ENCODE measurements at regions not wholly inside any gene's neighbourhood (a gene's known extent, or its start where the extent isn't known, plus 50 kb on each side); places are given as distances from the start of the nearest gene placed in this dataset.

- peaks cover 4% of the 10 kb centered on the region for H3K9me3 Mint-ChIP-seq (ENCODE audit: unreplicated experiment)
- H3K36me3 Mint-ChIP-seq (ENCODE audit: insufficient read depth, unreplicated experiment), result no peaks in the 10 kb centered on the region
- intact Hi-C loops (cut with micrococcal nuclease), result no loop called here
- BruUV-seq (replicated peaks), result no TSS peak
- ChIA-PET CTCF (no interaction called here), POLR2A (no interaction called here)
- H3K4me1 Mint-ChIP-seq (ENCODE audit: insufficient read depth, unreplicated experiment), result no peaks in the 10 kb centered on the region
- no peak overlapping the region for H3K27ac Mint-ChIP-seq (ENCODE audit: low read depth, unreplicated experiment)
- TF ChIP-seq CTCF (IDR thresholded peaks at IDR 0.05; ENCODE audit: unreplicated experiment), result no peak
- DNase-seq (ENCODE audit: unreplicated experiment), result no peak
- H3K27me3 Mint-ChIP-seq (ENCODE audit: insufficient read depth, unreplicated experiment), result peaks cover 28% of the 10 kb centered on the region
- no peak overlapping the region for H3K4me3 Mint-ChIP-seq (ENCODE audit: unreplicated experiment)
These were observed 73.7 kb upstream of the PFKP start for GRCh38 chr10:2993636-2994035.

- Mint-ChIP-seq H3K9me3 (ENCODE audit: unreplicated experiment) (peaks cover 8% of the 10 kb centered on the region), H3K27ac (ENCODE audit: low read depth, unreplicated experiment) (no peak overlapping the region), H3K4me3 (ENCODE audit: unreplicated experiment) (no peak overlapping the region), H3K4me1 (ENCODE audit: insufficient read depth, unreplicated experiment) (no peaks in the 10 kb centered on the region), H3K27me3 (ENCODE audit: insufficient read depth, unreplicated experiment) (peaks cover 38% of the 10 kb centered on the region), H3K36me3 (ENCODE audit: insufficient read depth, unreplicated experiment) (no peaks in the 10 kb centered on the region)
- TF ChIP-seq CTCF (IDR thresholded peaks at IDR 0.05; ENCODE audit: unreplicated experiment), result peak; percentile 6
- ChIA-PET CTCF (interaction anchor here (0.9 kb wide), 1 partner anchor 51 kb away, joined by 4 read pairs; no protein-coding TSS in a partner anchor), POLR2A (no interaction called here)
- DNase-seq (ENCODE audit: unreplicated experiment), result no peak
- BruUV-seq (replicated peaks), result no TSS peak
- intact Hi-C loops (cut with micrococcal nuclease), result no loop called here
These were observed 74.7 kb upstream of the PFKP start for GRCh38 chr10:2992401-2993198.

DNA sequence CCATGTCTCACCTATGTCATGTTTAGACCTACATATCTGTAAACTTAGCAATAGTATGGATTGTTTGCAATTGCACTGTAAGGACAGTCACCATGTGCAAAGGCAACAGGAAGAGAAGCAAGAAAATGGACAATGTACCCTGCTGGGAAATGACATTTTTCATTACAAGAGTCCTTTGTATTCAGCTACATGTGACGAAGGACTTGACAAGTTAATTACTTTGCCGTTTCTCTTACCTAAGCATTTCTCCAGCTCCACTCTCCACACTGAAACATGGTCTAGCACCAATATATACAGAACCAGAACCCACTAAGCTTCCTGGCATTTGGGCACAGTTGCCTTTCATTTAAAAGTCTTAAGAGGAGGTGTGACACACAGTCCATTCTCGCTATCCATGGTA, 76.6 kb upstream of the PFKP start:
- TF ChIP-seq CTCF (IDR thresholded peaks at IDR 0.05; ENCODE audit: unreplicated experiment), result no peak
- ChIA-PET POLR2A (no interaction called here), CTCF (interaction anchor here (1.1 kb wide), 1 partner anchor 13 kb away, joined by 3 read pairs; no protein-coding TSS in a partner anchor)
- intact Hi-C loops (cut with micrococcal nuclease), result no loop called here
- H3K4me3 Mint-ChIP-seq (ENCODE audit: unreplicated experiment), result no peak overlapping the region
- H3K4me1 Mint-ChIP-seq (ENCODE audit: insufficient read depth, unreplicated experiment), result peaks cover 6% of the 10 kb centered on the region
- H3K27me3 Mint-ChIP-seq (ENCODE audit: insufficient read depth, unreplicated experiment), result peaks cover 37% of the 10 kb centered on the region
- H3K36me3 Mint-ChIP-seq (ENCODE audit: insufficient read depth, unreplicated experiment), result no peaks in the 10 kb centered on the region
- no TSS peak for BruUV-seq (replicated peaks)
- H3K9me3 Mint-ChIP-seq (ENCODE audit: unreplicated experiment), result peaks cover 8% of the 10 kb centered on the region
- no peak overlapping the region for H3K27ac Mint-ChIP-seq (ENCODE audit: low read depth, unreplicated experiment)
- no peak for DNase-seq (ENCODE audit: unreplicated experiment)

DNA sequence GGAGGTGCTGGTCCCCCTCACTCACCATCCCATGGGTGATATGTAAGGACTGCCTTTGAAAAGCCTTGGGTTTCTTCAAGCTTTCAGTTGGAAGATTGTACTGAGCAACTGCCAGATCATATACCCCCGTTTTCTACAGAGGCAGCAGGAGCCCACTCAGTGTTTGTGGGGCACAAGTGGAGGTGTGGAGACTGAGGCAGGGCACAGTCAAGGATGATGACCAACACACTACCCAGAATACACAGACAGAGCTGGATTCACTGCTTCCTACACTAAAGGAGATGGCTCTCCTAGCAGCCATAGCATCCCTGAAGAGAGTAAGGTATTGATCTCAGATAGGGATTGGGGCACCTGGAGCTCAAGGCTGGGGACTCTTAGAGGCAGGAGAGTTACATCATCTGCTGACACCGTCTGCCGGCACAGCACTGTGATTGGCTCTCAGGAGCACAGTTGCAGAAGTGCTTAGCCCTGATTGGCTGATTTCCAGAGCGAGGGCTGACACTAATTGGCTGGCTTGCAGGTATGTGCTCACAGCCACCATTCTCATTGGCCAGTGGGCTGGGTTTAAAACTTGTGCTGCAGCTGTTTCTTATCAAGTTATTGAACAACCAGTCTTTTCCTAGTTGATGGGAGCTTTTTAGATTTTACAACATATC, 77.9 kb upstream of the PFKP start:
- ChIA-PET POLR2A (no interaction called here), CTCF (interaction anchor here (0.5 to 1.0 kb wide), 4 partner anchors 11 to 75 kb away, joined by 3 to 6 read pairs (median 4); no protein-coding TSS in a partner anchor)
- no peak for DNase-seq (ENCODE audit: unreplicated experiment)
- H3K4me3 Mint-ChIP-seq (ENCODE audit: unreplicated experiment), result no peak overlapping the region
- BruUV-seq (replicated peaks), result no TSS peak
- intact Hi-C loops (cut with micrococcal nuclease), result no loop called here
- H3K27ac Mint-ChIP-seq (ENCODE audit: low read depth, unreplicated experiment), result no peak overlapping the region
- no peaks in the 10 kb centered on the region for H3K36me3 Mint-ChIP-seq (ENCODE audit: insufficient read depth, unreplicated experiment)
- no peak for TF ChIP-seq CTCF (IDR thresholded peaks at IDR 0.05; ENCODE audit: unreplicated experiment)
- H3K27me3 Mint-ChIP-seq (ENCODE audit: insufficient read depth, unreplicated experiment), result peaks cover 28% of the 10 kb centered on the region
- peaks cover 6% of the 10 kb centered on the region for H3K4me1 Mint-ChIP-seq (ENCODE audit: insufficient read depth, unreplicated experiment)
- peaks cover 8% of the 10 kb centered on the region for H3K9me3 Mint-ChIP-seq (ENCODE audit: unreplicated experiment)

Data from MCF 10A (cell line).